ENCODE measurements at regions not wholly inside any gene's neighbourhood (a gene's known extent, or its start where the extent isn't known, plus 50 kb on each side); places are given as distances from the start of the nearest gene placed in this dataset.

- no peak overlapping the region for H2BK120ac ChIP-seq (ENCODE audit: insufficient read depth, low read length, poor library complexity)
- H3K79me2 ChIP-seq (ENCODE audit: control insufficient read depth, insufficient read depth, low read length, poor library complexity), result no peaks in the 10 kb centered on the region
- H3K4me1 ChIP-seq (ENCODE audit: control insufficient read depth in 1 of 2, insufficient read depth in 2 of 2, low read length in 2 of 2), result no peaks in the 10 kb centered on the region
- H2AK5ac ChIP-seq (ENCODE audit: low read length), result no peak overlapping the region
- no peak overlapping the region for H2BK5ac ChIP-seq (ENCODE audit: low read depth, low read length, poor library complexity)
- no peak overlapping the region for H3K27ac ChIP-seq (ENCODE audit: low read depth, low read length)
- no peaks in the 10 kb centered on the region for H3K79me1 ChIP-seq (ENCODE audit: low read length)
- no peak overlapping the region for H3K23ac ChIP-seq (ENCODE audit: low read length)
- peaks cover 20% of the 10 kb centered on the region for H3K27me3 ChIP-seq (ENCODE audit: insufficient read depth, low read length)
- H4K91ac ChIP-seq (ENCODE audit: low read depth, low read length), result no peak overlapping the region
- DNase-seq, result no peak
- no peak overlapping the region for H2AFZ ChIP-seq (ENCODE audit: insufficient read depth, low read length, poor library complexity)
- no peak overlapping the region for H3K4me3 ChIP-seq (ENCODE audit: low read depth, low read length)
- WGBS (ENCODE audit: extremely low coverage, insufficient coverage, insufficient read length), result no CpG with 5 or more reads among the region's 2 CpGs
- no peak overlapping the region for H3K4me2 ChIP-seq (ENCODE audit: low read length)
- peaks cover 2% of the 10 kb centered on the region for H3K9me3 ChIP-seq (ENCODE audit: insufficient read depth, low read depth, low read length)
- H4K8ac ChIP-seq (ENCODE audit: low read depth, low read length), result no peak overlapping the region
- no peaks in the 10 kb centered on the region for H3K36me3 ChIP-seq (ENCODE audit: control insufficient read depth in 1 of 2, insufficient read depth in 2 of 2, low read length in 2 of 2)
- no peak overlapping the region for H3K18ac ChIP-seq (ENCODE audit: low read length)
- no peak overlapping the region for H2BK12ac ChIP-seq (ENCODE audit: low read length)
- H3K14ac ChIP-seq (ENCODE audit: low read length), result no peak overlapping the region
- no peak overlapping the region for H3K9ac ChIP-seq (ENCODE audit: low read length)
- no peak overlapping the region for H3K4ac ChIP-seq (ENCODE audit: low read depth, low read length)
- no peak overlapping the region for H4K12ac ChIP-seq (ENCODE audit: low read depth, low read length)
Measured at GRCh38 chr5:88390481-88390880, 121.8 kb upstream of the TMEM161B start.

GRCh38 chr5:88390096-88390441 is 121.4 kb upstream of the TMEM161B start:
- H3K4me2 ChIP-seq (ENCODE audit: low read length), result no peak overlapping the region
- no peak overlapping the region for H3K4me3 ChIP-seq (ENCODE audit: low read depth, low read length)
- no peak overlapping the region for H2BK12ac ChIP-seq (ENCODE audit: low read length)
- no peak overlapping the region for H3K23ac ChIP-seq (ENCODE audit: low read length)
- no peak for DNase-seq
- peaks cover 20% of the 10 kb centered on the region for H3K27me3 ChIP-seq (ENCODE audit: insufficient read depth, low read length)
- no peak overlapping the region for H3K27ac ChIP-seq (ENCODE audit: low read depth, low read length)
- no CpG with 5 or more reads among the region's 6 CpGs for WGBS (ENCODE audit: extremely low coverage, insufficient coverage, insufficient read length)
- no peaks in the 10 kb centered on the region for H3K4me1 ChIP-seq (ENCODE audit: control insufficient read depth in 1 of 2, insufficient read depth in 2 of 2, low read length in 2 of 2)
- H3K79me1 ChIP-seq (ENCODE audit: low read length), result no peaks in the 10 kb centered on the region
- H3K36me3 ChIP-seq (ENCODE audit: control insufficient read depth in 1 of 2, insufficient read depth in 2 of 2, low read length in 2 of 2), result no peaks in the 10 kb centered on the region
- no peak overlapping the region for H3K9ac ChIP-seq (ENCODE audit: low read length)
- no peaks in the 10 kb centered on the region for H3K79me2 ChIP-seq (ENCODE audit: control insufficient read depth, insufficient read depth, low read length, poor library complexity)
- H3K9me3 ChIP-seq (ENCODE audit: insufficient read depth, low read depth, low read length), result peaks cover 2% of the 10 kb centered on the region
- no peak overlapping the region for H4K91ac ChIP-seq (ENCODE audit: low read depth, low read length)
- H3K18ac ChIP-seq (ENCODE audit: low read length), result no peak overlapping the region
- H4K8ac ChIP-seq (ENCODE audit: low read depth, low read length), result no peak overlapping the region
- H3K4ac ChIP-seq (ENCODE audit: low read depth, low read length), result no peak overlapping the region
- H4K12ac ChIP-seq (ENCODE audit: low read depth, low read length), result no peak overlapping the region
- H2BK120ac ChIP-seq (ENCODE audit: insufficient read depth, low read length, poor library complexity), result no peak overlapping the region
- H2BK5ac ChIP-seq (ENCODE audit: low read depth, low read length, poor library complexity), result no peak overlapping the region
- H3K14ac ChIP-seq (ENCODE audit: low read length), result no peak overlapping the region
- H2AFZ ChIP-seq (ENCODE audit: insufficient read depth, low read length, poor library complexity), result no peak overlapping the region
- H2AK5ac ChIP-seq (ENCODE audit: low read length), result no peak overlapping the region

- Histone ChIP-seq H2BK12ac (ENCODE audit: low read length) (no peak overlapping the region), H2BK5ac (ENCODE audit: low read depth, low read length, poor library complexity) (no peak overlapping the region), H3K4me1 (ENCODE audit: control insufficient read depth in 1 of 2, insufficient read depth in 2 of 2, low read length in 2 of 2) (no peaks in the 10 kb centered on the region), H3K79me1 (ENCODE audit: low read length) (no peaks in the 10 kb centered on the region), H3K9ac (ENCODE audit: low read length) (no peak overlapping the region), H2BK120ac (ENCODE audit: insufficient read depth, low read length, poor library complexity) (no peak overlapping the region), H3K4ac (ENCODE audit: low read depth, low read length) (no peak overlapping the region), H3K27me3 (ENCODE audit: insufficient read depth, low read length) (peaks cover 17% of the 10 kb centered on the region), H3K18ac (ENCODE audit: low read length) (no peak overlapping the region), H4K91ac (ENCODE audit: low read depth, low read length) (no peak overlapping the region), H3K79me2 (ENCODE audit: control insufficient read depth, insufficient read depth, low read length, poor library complexity) (no peaks in the 10 kb centered on the region), H2AFZ (ENCODE audit: insufficient read depth, low read length, poor library complexity) (no peak overlapping the region), H3K27ac (ENCODE audit: low read depth, low read length) (no peak overlapping the region), H3K14ac (ENCODE audit: low read length) (no peak overlapping the region), H3K36me3 (ENCODE audit: control insufficient read depth in 1 of 2, insufficient read depth in 2 of 2, low read length in 2 of 2) (no peaks in the 10 kb centered on the region), H3K4me2 (ENCODE audit: low read length) (no peak overlapping the region), H3K9me3 (ENCODE audit: insufficient read depth, low read depth, low read length) (peaks cover 2% of the 10 kb centered on the region), H3K4me3 (ENCODE audit: low read depth, low read length) (no peak overlapping the region), H4K12ac (ENCODE audit: low read depth, low read length) (no peak overlapping the region), H2AK5ac (ENCODE audit: low read length) (no peak overlapping the region), H4K8ac (ENCODE audit: low read depth, low read length) (no peak overlapping the region), H3K23ac (ENCODE audit: low read length) (no peak overlapping the region)
- no CpG with 5 or more reads among the region's 4 CpGs for WGBS (ENCODE audit: extremely low coverage, insufficient coverage, insufficient read length)
- no peak for DNase-seq
Measured at GRCh38 chr5:88389338-88390095, 120.9 kb upstream of the TMEM161B start.

GRCh38 chr5:88388476-88389337 is 120.1 kb upstream of the TMEM161B start:
- no peak overlapping the region for H3K4ac ChIP-seq (ENCODE audit: low read depth, low read length)
- no CpG with 5 or more reads among the region's 7 CpGs for WGBS (ENCODE audit: extremely low coverage, insufficient coverage, insufficient read length)
- H2BK120ac ChIP-seq (ENCODE audit: insufficient read depth, low read length, poor library complexity), result no peak overlapping the region
- H3K27ac ChIP-seq (ENCODE audit: low read depth, low read length), result no peak overlapping the region
- no peak overlapping the region for H3K18ac ChIP-seq (ENCODE audit: low read length)
- H3K9ac ChIP-seq (ENCODE audit: low read length), result no peak overlapping the region
- peaks cover 15% of the 10 kb centered on the region for H3K27me3 ChIP-seq (ENCODE audit: insufficient read depth, low read length)
- H3K36me3 ChIP-seq (ENCODE audit: control insufficient read depth in 1 of 2, insufficient read depth in 2 of 2, low read length in 2 of 2), result no peaks in the 10 kb centered on the region
- no peak overlapping the region for H3K23ac ChIP-seq (ENCODE audit: low read length)
- H3K4me1 ChIP-seq (ENCODE audit: control insufficient read depth in 1 of 2, insufficient read depth in 2 of 2, low read length in 2 of 2), result no peaks in the 10 kb centered on the region
- no peak for DNase-seq
- no peaks in the 10 kb centered on the region for H3K79me1 ChIP-seq (ENCODE audit: low read length)
- H3K4me3 ChIP-seq (ENCODE audit: low read depth, low read length), result no peak overlapping the region
- H2BK5ac ChIP-seq (ENCODE audit: low read depth, low read length, poor library complexity), result no peak overlapping the region
- H2AFZ ChIP-seq (ENCODE audit: insufficient read depth, low read length, poor library complexity), result no peak overlapping the region
- no peak overlapping the region for H3K14ac ChIP-seq (ENCODE audit: low read length)
- H3K4me2 ChIP-seq (ENCODE audit: low read length), result no peak overlapping the region
- H4K8ac ChIP-seq (ENCODE audit: low read depth, low read length), result no peak overlapping the region
- no peaks in the 10 kb centered on the region for H3K79me2 ChIP-seq (ENCODE audit: control insufficient read depth, insufficient read depth, low read length, poor library complexity)
- H4K12ac ChIP-seq (ENCODE audit: low read depth, low read length), result no peak overlapping the region
- H2AK5ac ChIP-seq (ENCODE audit: low read length), result no peak overlapping the region
- no peak overlapping the region for H2BK12ac ChIP-seq (ENCODE audit: low read length)
- peaks cover 2% of the 10 kb centered on the region for H3K9me3 ChIP-seq (ENCODE audit: insufficient read depth, low read depth, low read length)
- H4K91ac ChIP-seq (ENCODE audit: low read depth, low read length), result no peak overlapping the region

Data from trophoblast cell (in vitro differentiated cells and primary cell).